MCF 10A (cell line): ENCODE measurements at regions not wholly inside any gene's neighbourhood (a gene's known extent, or its start where the extent isn't known, plus 50 kb on each side); places are given as distances from the start of the nearest gene placed in this dataset.
"Not testable (repeated sequence)": the region's sequence is repeated elsewhere in the genome, so short reads cannot be mapped to it uniquely, and the experiment has no call there.

Experiments used
- BruUV-seq: library from RNA; stranded (reverse); fragments of 400-500 nt; replicated peaks from 2 replicates; lab custom pipeline; 2021; lab: Mats Ljungman, UMichigan
- CTCF ChIA-PET: fragments of 300-600 bp; sonication (Branson Sonifier 250); formaldehyde crosslinking; extraction: SDS; loops from one replicate; lab custom pipeline; 2021; ENCODE audit warnings: antibody characterized with exemption, inconsistent platforms; lab: Yijun Ruan, JAX
- POLR2A ChIA-PET: fragments of 300-600, 350-650 bp; sonication (Branson Sonifier 250); formaldehyde crosslinking; extraction: SDS; loops from one replicate; lab custom pipeline; 2020; ENCODE audit warnings: antibody characterized with exemption, inconsistent platforms; lab: Yijun Ruan, JAX
- DNase-seq: peaks from one replicate; pipeline ENCODE4 v3.0.0-alpha.2; 2018; ENCODE audit not compliant: unreplicated experiment
- H3K27ac Mint-ChIP-seq: one replicate; pipeline ENCODE4 v1.8.0; 2022; ENCODE audit warnings: mild to moderate bottlenecking, low read depth, mixed read lengths; ENCODE audit not compliant: unreplicated experiment
- H3K27me3 Mint-ChIP-seq: one replicate; pipeline ENCODE4 v1.8.0; 2022; ENCODE audit warnings: mixed read lengths; ENCODE audit not compliant: insufficient read depth, unreplicated experiment
- H3K36me3 Mint-ChIP-seq: one replicate; pipeline ENCODE4 v1.8.0; 2022; ENCODE audit warnings: mild to moderate bottlenecking, moderate library complexity, mixed read lengths; ENCODE audit not compliant: insufficient read depth, unreplicated experiment
- H3K4me1 Mint-ChIP-seq: one replicate; pipeline ENCODE4 v1.8.0; 2022; ENCODE audit warnings: mixed read lengths; ENCODE audit not compliant: insufficient read depth, unreplicated experiment
- H3K4me3 Mint-ChIP-seq: one replicate; pipeline ENCODE4 v1.8.0; 2022; ENCODE audit warnings: mild to moderate bottlenecking, moderate library complexity, mixed read lengths; ENCODE audit not compliant: unreplicated experiment
- H3K9me3 Mint-ChIP-seq: one replicate; pipeline ENCODE4 v1.8.0; 2022; ENCODE audit warnings: mixed read lengths; ENCODE audit not compliant: unreplicated experiment
- intact Hi-C: fragments of 100-400 bp; cut with micrococcal nuclease; formaldehyde crosslinking; loops from 2 replicates; pipeline ENCODE4 v1.14.1; 2022
- TF ChIP-seq, protein P1 (sequence below): fragments of 200-600 bp; IDR thresholded peaks from one replicate; pipeline ENCODE4 v1.8.0; 2022; ENCODE audit warnings: antibody characterized with exemption, mild to moderate bottlenecking; ENCODE audit not compliant: unreplicated experiment

DNA sequence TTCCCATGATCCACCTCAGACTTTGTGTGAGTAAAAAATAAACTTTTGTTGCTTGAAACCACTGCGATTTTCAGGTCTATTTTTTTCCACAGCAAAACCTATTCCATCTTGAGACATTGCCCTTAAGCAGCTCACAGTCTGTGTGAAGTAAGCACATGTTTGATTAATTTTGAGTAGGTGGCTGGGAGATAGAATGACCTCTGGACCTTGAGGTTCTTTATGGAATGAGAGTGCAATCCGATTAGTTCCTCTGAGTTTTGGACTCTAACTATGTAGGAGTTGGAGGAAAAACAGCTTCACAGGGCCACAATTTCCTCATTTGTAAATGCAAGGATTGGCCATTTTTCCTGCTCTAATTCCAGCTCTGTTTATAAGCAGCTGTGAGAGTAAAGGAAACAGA, 234.1 kb upstream of the IGFBP7 start:
- CTCF ChIA-PET, result interaction anchor here (0.7 to 1.2 kb wide), 2 partner anchors 16 to 21 kb away, joined by 3 to 4 read pairs; no protein-coding TSS in a partner anchor
- intact Hi-C loops, result no loop called here
- Mint-ChIP-seq H3K36me3 (no peaks in the 10 kb centered on the region), H3K27ac (no peak overlapping the region), H3K4me3 (no peak overlapping the region), H3K9me3 (no peaks in the 10 kb centered on the region), H3K4me1 (peaks cover 15% of the 10 kb centered on the region), H3K27me3 (peaks cover 1% of the 10 kb centered on the region)
- no peak for DNase-seq
- BruUV-seq, result no TSS peak
- TF ChIP-seq, protein P1, sequence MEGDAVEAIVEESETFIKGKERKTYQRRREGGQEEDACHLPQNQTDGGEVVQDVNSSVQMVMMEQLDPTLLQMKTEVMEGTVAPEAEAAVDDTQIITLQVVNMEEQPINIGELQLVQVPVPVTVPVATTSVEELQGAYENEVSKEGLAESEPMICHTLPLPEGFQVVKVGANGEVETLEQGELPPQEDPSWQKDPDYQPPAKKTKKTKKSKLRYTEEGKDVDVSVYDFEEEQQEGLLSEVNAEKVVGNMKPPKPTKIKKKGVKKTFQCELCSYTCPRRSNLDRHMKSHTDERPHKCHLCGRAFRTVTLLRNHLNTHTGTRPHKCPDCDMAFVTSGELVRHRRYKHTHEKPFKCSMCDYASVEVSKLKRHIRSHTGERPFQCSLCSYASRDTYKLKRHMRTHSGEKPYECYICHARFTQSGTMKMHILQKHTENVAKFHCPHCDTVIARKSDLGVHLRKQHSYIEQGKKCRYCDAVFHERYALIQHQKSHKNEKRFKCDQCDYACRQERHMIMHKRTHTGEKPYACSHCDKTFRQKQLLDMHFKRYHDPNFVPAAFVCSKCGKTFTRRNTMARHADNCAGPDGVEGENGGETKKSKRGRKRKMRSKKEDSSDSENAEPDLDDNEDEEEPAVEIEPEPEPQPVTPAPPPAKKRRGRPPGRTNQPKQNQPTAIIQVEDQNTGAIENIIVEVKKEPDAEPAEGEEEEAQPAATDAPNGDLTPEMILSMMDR, result no peak
- POLR2A ChIA-PET, result no interaction called here

DNA sequence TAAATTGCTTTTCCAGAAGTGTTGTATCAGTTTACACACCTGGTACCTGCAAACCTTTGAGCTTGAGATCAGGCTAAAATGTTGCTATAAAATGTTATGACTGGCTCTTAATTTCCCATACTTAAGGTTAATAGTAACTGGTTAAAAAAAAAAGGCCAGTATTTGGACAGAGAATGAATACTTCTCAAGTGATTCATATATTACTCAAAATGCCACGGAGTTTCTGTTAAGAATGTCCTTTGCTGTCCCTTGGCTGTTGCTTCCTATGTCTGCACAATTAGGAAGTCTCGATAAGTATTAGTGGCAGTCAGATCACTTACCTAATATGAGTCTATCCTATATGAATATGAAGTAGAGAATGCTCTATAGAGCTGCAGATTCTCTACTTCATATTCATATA, 232.2 kb upstream of the IGFBP7 start:
- CTCF ChIA-PET, result interaction anchor here (0.5 to 0.9 kb wide), 3 partner anchors 18 to 305 kb away, joined by 3 read pairs; no protein-coding TSS in a partner anchor
- Mint-ChIP-seq H3K4me1 (peaks cover 15% of the 10 kb centered on the region), H3K27ac (no peak overlapping the region), H3K4me3 (no peak overlapping the region), H3K36me3 (peaks cover 6% of the 10 kb centered on the region), H3K9me3 (peaks cover 8% of the 10 kb centered on the region), H3K27me3 (peaks cover 12% of the 10 kb centered on the region)
- TF ChIP-seq, protein P1, result no peak
- peak; percentile 20 for DNase-seq
- no TSS peak for BruUV-seq
- POLR2A ChIA-PET, result interaction anchor here (1.2 kb wide), 1 partner anchor 9 kb away, joined by 3 read pairs; no protein-coding TSS in a partner anchor
- intact Hi-C loops, result no loop called here

DNA sequence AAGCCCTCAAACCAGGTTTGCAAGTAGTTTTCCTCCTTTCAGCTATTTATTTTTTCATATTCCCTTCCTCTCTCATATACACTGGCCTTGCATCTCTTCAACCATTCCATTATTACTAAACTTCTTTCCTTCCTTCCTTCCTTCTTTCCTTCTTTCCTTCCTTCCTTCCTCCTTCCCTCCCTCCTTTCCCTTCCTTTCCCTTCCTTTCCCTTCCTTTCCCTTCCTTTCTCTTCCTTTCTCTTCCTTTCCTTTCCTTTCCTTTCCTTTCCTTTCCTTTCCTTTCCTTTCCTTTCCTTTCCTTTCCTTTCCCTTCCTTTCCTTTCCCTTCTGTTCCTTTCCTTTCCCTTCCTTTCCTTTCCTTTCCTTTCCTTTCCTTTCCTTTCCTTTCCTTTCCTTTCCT, 228.7 kb upstream of the IGFBP7 start:
- POLR2A ChIA-PET, CTCF ChIA-PET, H3K36me3 Mint-ChIP-seq, H3K9me3 Mint-ChIP-seq, intact Hi-C loops, H3K4me3 Mint-ChIP-seq, H3K4me1 Mint-ChIP-seq, DNase-seq, H3K27ac Mint-ChIP-seq, BruUV-seq: not testable (repeated sequence)
- H3K27me3 Mint-ChIP-seq, result peaks cover 12% of the 10 kb centered on the region

DNA sequence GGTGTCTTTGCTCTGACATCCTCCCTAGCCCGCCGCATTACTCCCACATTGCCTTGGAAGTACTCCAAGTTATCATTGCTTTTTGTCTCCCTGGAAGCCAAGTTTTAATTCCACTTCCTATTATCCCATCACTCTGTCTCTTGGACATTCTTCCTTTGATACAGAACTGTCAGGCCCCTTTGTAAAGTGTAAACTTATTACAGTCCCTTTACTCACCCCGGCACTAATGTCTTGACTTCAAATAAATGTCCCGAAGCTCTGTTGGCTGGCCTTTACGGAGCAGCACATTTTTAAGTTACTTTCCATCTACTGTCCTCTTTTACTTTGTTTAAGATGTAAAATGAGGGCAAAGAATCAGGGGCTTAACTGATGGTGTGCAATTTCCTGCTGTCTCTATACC, 223.5 kb upstream of the IGFBP7 start:
- no peak overlapping the region for H3K27ac Mint-ChIP-seq
- H3K4me3 Mint-ChIP-seq, result no peak overlapping the region
- ChIA-PET POLR2A (interaction anchor here (0.8 kb wide), 1 partner anchor 9 kb away, joined by 3 read pairs; no protein-coding TSS in a partner anchor), CTCF (no interaction called here)
- TF ChIP-seq, protein P1, result no peak
- no peaks in the 10 kb centered on the region for H3K4me1 Mint-ChIP-seq
- H3K9me3 Mint-ChIP-seq, result peaks cover 3% of the 10 kb centered on the region
- BruUV-seq, result no TSS peak
- intact Hi-C loops, result no loop called here
- peaks cover 5% of the 10 kb centered on the region for H3K27me3 Mint-ChIP-seq
- no peak for DNase-seq
- peaks cover 2% of the 10 kb centered on the region for H3K36me3 Mint-ChIP-seq

DNA sequence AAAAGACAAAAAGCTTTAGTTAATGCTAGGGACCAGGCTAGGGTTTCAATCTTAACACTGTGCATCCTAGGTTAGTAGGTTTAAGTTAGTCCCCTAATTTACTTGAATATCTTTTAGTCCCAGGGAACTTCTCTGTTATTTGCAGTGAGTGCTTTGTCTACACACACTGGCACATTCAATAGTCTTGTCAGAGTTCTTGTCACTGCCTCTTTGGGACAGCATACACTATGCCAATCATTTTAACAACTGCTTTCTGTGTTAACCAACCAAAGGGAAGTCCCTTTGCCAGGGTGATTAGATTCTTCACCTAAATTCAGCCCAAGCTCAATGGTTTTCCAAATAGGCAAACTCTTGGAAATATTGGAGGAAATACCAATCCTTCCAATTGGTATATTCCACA, 221.8 kb upstream of the IGFBP7 start:
- Mint-ChIP-seq H3K9me3 (no peaks in the 10 kb centered on the region), H3K27ac (no peak overlapping the region), H3K36me3 (no peaks in the 10 kb centered on the region), H3K4me3 (no peak overlapping the region), H3K4me1 (no peaks in the 10 kb centered on the region), H3K27me3 (no peaks in the 10 kb centered on the region)
- no TSS peak for BruUV-seq
- TF ChIP-seq, protein P1, result no peak
- intact Hi-C loops, result no loop called here
- ChIA-PET POLR2A (no interaction called here), CTCF (no interaction called here)
- DNase-seq, result no peak
